Mucosa of stomach (tissue), 1 donor: ENCODE measurements at regions not wholly inside any gene's neighbourhood (a gene's known extent, or its start where the extent isn't known, plus 50 kb on each side); places are given as distances from the start of the nearest gene placed in this dataset.

Experiments
- H3K27me3 ChIP-seq: one replicate; pipeline ENCODE4 v1.7.0; 2013; ENCODE audit warnings: mild to moderate bottlenecking, low read length; ENCODE audit not compliant: control insufficient read depth, insufficient read depth
- H3K36me3 ChIP-seq: one replicate; pipeline ENCODE4 v1.7.0; 2013; ENCODE audit warnings: low read length; ENCODE audit not compliant: control insufficient read depth, insufficient read depth
- H3K4me1 ChIP-seq: one replicate; pipeline ENCODE4 v1.7.0; 2013; ENCODE audit warnings: mild to moderate bottlenecking, low read length; ENCODE audit not compliant: control insufficient read depth, insufficient read depth
- H3K4me3 ChIP-seq: one replicate; pipeline ENCODE4 v1.7.0; 2013; ENCODE audit warnings: low read length
- H3K9ac ChIP-seq: one replicate; pipeline ENCODE4 v1.7.0; 2013; ENCODE audit warnings: mild to moderate bottlenecking, low read length, moderate library complexity
- H3K9me3 ChIP-seq: one replicate; pipeline ENCODE4 v1.7.0; 2013; ENCODE audit warnings: mild to moderate bottlenecking, low read length, moderate library complexity; ENCODE audit not compliant: control insufficient read depth
- donor health status: Pancreatic carcinoma.

DNA sequence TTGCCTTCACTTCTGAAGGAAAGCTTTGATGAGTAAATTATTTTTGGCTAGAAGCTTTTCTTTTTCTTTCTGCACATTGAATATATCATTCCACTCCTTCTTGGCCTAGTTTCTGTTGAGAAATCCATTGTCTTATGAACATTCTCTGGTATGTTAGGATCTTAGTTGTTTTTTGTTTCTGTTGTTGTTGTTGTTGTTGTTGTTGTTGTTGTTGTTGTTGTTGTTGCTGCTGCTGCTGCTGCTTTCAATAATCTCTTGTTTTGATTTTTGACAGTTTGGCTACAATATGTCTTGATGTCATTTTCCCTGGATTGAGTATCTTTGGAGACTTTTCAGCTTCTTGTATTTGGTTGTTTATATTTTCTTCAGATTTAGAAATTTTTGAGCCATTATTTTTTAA lies 836.5 kb upstream of the MAN1A1 start:
- no peaks in the 10 kb centered on the region for H3K9me3 ChIP-seq
- H3K9ac ChIP-seq, result no peak overlapping the region

DNA sequence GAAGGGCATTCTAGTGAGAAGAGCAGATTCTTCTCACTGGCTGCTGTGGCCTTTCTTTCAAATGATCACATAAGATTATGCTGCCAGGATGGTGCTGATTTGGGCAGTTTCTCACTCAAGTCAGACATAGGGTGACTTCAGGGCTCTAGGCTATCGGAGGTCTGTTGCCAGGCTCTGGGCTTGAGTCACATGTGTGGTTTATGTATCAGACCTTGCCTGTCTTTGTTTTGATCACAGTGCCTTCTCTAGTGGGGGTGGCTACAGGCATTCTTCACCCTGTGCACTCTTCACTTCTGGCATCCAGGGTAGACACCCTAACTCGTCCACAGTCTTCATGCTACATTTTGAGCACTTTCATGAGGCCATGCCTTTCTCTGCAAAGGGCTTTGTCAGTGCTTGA lies 823.7 kb upstream of the MAN1A1 start:
- H3K36me3 ChIP-seq, result no peaks in the 10 kb centered on the region
- H3K4me1 ChIP-seq, result peaks cover 6% of the 10 kb centered on the region
- H3K4me3 ChIP-seq, result no peak overlapping the region
- no peak overlapping the region for H3K9ac ChIP-seq
- no peaks in the 10 kb centered on the region for H3K9me3 ChIP-seq
- no peaks in the 10 kb centered on the region for H3K27me3 ChIP-seq

More for the DNA sequence above, 836.5 kb upstream of the MAN1A1 start:
- Histone ChIP-seq H3K36me3 (no peaks in the 10 kb centered on the region), H3K4me3 (no peak overlapping the region), H3K27me3 (no peaks in the 10 kb centered on the region), H3K4me1 (no peaks in the 10 kb centered on the region)

DNA sequence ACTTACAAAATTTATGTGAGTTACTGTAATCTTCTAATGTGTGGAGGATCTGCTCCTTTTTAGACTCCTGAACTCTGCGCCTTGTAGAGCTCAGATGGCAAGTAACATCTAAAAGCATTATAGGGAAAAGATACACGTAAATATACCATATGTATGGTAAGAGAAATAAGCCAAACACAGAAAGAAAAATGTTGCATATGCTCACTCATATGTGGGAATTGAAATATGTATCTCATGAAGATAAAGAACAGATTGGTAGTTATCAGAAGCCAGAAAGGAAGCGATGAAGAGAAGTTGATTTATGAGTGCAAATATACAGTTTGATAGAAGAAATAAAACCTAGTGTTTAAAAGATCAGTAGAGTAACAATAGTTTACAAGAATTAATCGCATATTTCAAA lies 815.0 kb upstream of the MAN1A1 start:
- no peak overlapping the region for H3K9ac ChIP-seq
- no peaks in the 10 kb centered on the region for H3K27me3 ChIP-seq
- no peaks in the 10 kb centered on the region for H3K36me3 ChIP-seq
- no peak overlapping the region for H3K4me3 ChIP-seq
- H3K9me3 ChIP-seq, result no peaks in the 10 kb centered on the region
- H3K4me1 ChIP-seq, result peaks cover 3% of the 10 kb centered on the region

DNA sequence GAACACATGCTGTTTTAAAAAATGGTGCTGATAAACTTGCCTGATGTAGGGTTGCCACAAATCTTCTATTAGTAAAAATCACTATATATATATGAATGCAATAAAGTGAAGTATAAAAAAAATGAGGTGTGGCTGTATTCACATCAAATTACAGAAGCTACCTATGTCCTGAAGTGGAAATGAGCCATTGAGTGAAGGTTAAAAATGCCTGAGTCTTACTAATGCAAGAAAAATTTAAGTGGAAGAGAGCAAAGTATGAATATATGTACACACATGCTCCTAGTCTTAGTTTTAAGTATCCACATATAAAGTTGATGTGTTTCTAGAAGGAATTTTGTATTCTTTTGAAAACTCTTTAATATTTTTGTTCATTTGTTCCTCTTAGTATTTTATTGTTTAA lies 808.3 kb upstream of the MAN1A1 start:
- no peak overlapping the region for H3K9ac ChIP-seq
- H3K27me3 ChIP-seq, result no peaks in the 10 kb centered on the region
- no peak overlapping the region for H3K4me3 ChIP-seq
- no peaks in the 10 kb centered on the region for H3K36me3 ChIP-seq
- no peaks in the 10 kb centered on the region for H3K9me3 ChIP-seq
- no peaks in the 10 kb centered on the region for H3K4me1 ChIP-seq

DNA sequence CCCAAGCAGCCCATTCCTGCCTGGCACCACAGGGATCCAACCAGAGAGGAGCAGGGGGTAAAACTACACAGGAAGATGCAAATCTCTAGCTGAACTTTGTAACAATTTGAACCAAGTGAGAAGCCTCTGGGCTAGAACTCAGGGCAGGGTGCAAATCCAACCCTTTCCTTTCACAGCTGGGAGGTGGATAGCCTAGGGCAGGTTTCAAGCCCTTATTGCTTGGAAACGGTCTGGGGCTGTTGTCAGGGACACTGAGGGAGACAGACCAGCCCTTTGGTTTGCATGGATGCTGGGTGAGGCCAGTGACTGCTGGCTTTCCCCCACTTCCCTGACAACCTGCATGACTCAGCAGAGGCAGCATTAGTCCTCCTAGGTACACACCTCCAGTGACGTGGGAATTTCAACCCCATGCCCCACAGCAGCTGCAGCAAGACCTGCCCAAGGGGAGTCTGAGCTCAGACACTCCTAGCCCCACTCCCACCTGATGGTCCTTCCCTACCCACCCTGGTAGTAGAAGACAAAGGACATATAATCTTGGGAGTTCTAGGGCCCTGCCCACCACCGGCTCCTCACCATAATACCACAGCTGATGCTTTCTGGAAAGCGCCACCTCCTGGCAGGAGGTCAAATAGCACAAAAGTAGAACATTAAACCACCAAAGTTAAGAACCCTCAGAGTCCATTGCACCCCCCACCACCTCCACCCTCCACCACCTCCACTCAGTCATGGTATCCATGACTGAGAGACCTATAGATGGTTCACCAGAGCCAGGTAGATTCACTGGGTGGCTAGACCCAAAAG lies 797.7 kb upstream of the MAN1A1 start:
- Histone ChIP-seq H3K9ac (no peak overlapping the region), H3K9me3 (no peaks in the 10 kb centered on the region), H3K36me3 (no peaks in the 10 kb centered on the region), H3K4me1 (no peaks in the 10 kb centered on the region), H3K27me3 (no peaks in the 10 kb centered on the region), H3K4me3 (no peak overlapping the region)

DNA sequence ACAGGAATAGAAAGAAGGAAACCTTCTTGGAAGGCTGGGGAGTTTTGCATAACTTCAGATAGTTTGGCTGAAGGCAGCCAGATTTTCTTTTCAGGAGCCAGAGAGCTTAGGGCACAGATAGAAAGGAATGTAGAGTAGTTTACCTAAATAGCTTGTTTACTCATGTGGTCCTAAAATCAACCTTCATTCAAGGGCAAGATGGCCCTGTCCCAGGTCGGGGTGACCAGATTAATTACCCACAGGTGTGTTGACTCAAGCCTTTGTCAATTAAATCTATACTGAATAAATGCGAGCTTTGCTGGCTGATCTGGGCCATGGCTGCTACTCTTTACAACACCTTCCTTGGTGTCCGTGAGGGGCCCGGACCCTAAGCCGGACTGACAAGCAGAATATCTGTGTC lies 792.0 kb upstream of the MAN1A1 start:
- Histone ChIP-seq H3K4me1 (no peaks in the 10 kb centered on the region), H3K9ac (no peak overlapping the region), H3K4me3 (no peak overlapping the region), H3K27me3 (no peaks in the 10 kb centered on the region), H3K36me3 (no peaks in the 10 kb centered on the region), H3K9me3 (no peaks in the 10 kb centered on the region)

DNA sequence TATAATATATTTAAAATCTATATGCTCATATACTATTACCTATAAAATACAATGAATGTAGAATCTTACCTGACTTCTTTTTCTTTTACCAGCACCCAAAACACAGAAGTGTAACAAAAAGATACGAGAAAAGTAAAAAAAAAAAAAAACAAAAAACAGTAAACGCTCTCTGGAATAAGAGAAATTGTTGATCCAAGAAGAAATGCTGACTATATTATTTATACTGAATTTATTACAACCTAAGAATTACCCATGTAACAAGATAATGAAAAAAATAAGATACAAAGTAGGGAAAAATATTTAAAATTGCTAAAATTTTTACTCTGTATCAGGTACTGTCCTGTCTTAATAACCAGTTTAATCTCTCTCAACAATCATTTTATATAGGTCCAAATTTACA lies 787.9 kb upstream of the MAN1A1 start:
- Histone ChIP-seq H3K36me3 (no peaks in the 10 kb centered on the region), H3K9ac (no peak overlapping the region), H3K9me3 (no peaks in the 10 kb centered on the region), H3K27me3 (no peaks in the 10 kb centered on the region), H3K4me1 (no peaks in the 10 kb centered on the region), H3K4me3 (no peak overlapping the region)

DNA sequence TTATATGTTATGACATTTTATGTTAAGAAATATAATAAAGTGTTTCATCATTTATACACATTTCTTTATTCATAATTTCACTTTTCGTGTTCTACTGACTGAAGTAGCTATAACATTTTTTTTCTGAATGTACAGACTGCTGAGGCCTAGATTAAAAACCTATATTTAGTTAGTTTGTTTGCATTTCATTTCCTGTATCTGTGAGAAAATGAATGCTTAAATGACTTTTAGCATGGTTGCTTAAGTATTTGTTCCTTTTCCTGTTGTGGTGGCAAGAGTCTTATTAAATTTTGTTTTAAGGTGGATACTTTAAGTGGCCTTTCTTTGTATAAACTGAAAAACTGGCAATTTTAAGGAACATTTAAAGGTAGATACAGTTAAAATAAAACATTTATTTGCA lies 779.7 kb upstream of the MAN1A1 start:
- no peaks in the 10 kb centered on the region for H3K27me3 ChIP-seq
- H3K4me3 ChIP-seq, result no peak overlapping the region
- H3K9ac ChIP-seq, result no peak overlapping the region
- H3K36me3 ChIP-seq, result no peaks in the 10 kb centered on the region
- H3K4me1 ChIP-seq, result no peaks in the 10 kb centered on the region
- H3K9me3 ChIP-seq, result no peaks in the 10 kb centered on the region

DNA sequence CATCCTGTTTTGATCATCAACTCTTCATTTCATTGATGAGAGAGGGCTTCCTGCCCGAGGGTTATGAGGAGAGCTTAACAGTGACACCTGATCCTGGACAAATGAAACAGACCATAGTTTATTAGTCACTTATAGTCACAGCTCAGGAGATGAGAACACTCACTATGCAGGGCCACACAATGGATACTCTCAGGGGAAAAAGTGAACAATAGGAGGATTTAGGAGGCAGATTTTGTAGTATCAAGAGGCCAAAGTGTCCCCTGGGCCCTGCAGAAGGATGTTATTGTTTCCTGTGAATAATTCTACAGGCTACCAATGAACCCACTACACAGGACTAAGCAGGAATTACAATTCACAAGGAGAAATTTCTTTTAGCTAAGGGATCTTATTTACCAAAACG lies 772.8 kb upstream of the MAN1A1 start:
- H3K9me3 ChIP-seq, result no peaks in the 10 kb centered on the region
- H3K4me1 ChIP-seq, result no peaks in the 10 kb centered on the region
- H3K4me3 ChIP-seq, result no peak overlapping the region

DNA sequence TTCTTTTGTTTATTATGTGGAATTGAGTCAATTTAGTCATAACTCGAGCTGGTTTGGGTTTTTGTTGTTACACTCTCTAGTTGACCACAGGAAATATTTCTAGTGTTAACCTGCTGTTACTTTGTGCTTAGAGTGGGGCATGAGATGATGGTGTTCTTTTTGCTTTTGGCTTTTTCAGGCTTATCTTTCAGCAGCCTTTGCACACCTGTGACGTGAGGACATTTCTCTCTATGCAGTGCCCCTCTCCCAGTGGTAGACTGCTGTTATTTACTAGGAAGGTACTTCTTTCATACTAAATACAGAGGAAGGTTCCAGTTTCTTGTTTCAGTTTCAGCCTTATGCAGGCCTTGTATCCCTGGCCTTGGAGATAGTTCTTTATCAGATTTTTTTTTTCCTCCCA lies 766.8 kb upstream of the MAN1A1 start:
- no peaks in the 10 kb centered on the region for H3K4me1 ChIP-seq

More for the DNA sequence above, 772.8 kb upstream of the MAN1A1 start:
- H3K27me3 ChIP-seq, result no peaks in the 10 kb centered on the region
- no peak overlapping the region for H3K9ac ChIP-seq
- H3K36me3 ChIP-seq, result no peaks in the 10 kb centered on the region

DNA sequence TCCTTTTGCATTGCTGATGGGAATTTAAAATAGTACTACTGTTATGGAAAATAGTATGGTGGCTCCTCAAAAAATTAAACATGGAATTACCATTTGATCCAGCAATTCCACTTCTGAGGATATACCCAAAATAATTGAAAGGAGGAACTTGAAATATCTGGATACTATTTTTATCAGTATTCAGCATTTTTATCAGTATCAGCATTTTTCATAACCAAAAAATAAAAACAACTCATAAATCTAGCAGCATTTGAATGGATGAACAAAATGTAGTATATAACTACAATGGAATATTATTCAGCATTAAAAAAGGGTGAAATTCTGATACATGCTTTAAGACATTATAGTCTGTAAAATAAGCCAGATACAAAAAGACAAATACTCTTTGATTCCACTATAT lies 763.4 kb upstream of the MAN1A1 start:
- Histone ChIP-seq H3K4me1 (no peaks in the 10 kb centered on the region), H3K9me3 (no peaks in the 10 kb centered on the region), H3K27me3 (no peaks in the 10 kb centered on the region), H3K9ac (no peak overlapping the region), H3K4me3 (no peak overlapping the region), H3K36me3 (no peaks in the 10 kb centered on the region)

More for the DNA sequence above, 766.8 kb upstream of the MAN1A1 start:
- Histone ChIP-seq H3K9ac (no peak overlapping the region), H3K9me3 (no peaks in the 10 kb centered on the region), H3K4me3 (no peak overlapping the region), H3K27me3 (no peaks in the 10 kb centered on the region), H3K36me3 (no peaks in the 10 kb centered on the region)

DNA sequence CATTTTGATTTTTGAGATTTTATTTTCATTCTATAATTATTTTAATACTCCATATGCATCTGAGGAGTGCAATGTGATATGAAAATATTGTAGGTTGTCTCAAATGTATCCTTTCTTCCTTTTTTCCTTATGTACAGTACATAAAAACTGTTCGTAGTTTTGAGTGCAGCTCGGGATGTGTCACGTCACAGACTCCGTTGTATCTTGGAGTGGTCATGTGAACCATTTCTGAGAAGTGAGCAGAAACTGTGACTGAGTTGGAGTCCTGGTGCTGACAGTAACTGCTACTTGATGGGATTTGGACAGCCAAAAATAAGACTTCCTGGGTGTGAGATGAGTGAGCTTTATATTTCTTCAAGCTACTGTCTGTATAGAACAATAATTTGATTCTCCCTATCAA lies 761.4 kb upstream of the MAN1A1 start:
- no peaks in the 10 kb centered on the region for H3K9me3 ChIP-seq
- H3K4me1 ChIP-seq, result no peaks in the 10 kb centered on the region
- no peak overlapping the region for H3K9ac ChIP-seq
- H3K4me3 ChIP-seq, result no peak overlapping the region
- no peaks in the 10 kb centered on the region for H3K27me3 ChIP-seq
- no peaks in the 10 kb centered on the region for H3K36me3 ChIP-seq
